ENCODE measurements at regions not wholly inside any gene's neighbourhood (a gene's known extent, or its start where the extent isn't known, plus 50 kb on each side); places are given as distances from the start of the nearest gene placed in this dataset.

DNA sequence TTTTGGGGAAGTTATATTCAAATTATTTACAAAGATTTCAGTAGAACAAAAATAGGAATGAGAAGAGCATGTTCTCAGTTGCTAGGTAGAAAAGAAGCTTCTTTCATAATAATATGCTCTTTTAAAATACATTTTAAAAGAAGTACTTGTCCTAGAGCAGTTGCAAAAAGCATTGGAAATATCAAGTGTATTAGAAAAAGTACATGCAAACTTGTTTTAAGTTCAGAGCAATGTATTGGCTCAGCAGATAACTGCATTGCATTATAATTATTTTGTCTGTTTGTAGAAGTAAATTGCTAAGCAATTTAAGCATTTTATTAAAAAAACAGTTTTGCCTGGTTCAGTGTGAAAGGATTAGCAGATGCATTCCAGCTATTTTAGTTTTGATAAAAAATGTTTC is 806.4 kb downstream of the USP25 start:
- TF ChIP-seq, protein P1, sequence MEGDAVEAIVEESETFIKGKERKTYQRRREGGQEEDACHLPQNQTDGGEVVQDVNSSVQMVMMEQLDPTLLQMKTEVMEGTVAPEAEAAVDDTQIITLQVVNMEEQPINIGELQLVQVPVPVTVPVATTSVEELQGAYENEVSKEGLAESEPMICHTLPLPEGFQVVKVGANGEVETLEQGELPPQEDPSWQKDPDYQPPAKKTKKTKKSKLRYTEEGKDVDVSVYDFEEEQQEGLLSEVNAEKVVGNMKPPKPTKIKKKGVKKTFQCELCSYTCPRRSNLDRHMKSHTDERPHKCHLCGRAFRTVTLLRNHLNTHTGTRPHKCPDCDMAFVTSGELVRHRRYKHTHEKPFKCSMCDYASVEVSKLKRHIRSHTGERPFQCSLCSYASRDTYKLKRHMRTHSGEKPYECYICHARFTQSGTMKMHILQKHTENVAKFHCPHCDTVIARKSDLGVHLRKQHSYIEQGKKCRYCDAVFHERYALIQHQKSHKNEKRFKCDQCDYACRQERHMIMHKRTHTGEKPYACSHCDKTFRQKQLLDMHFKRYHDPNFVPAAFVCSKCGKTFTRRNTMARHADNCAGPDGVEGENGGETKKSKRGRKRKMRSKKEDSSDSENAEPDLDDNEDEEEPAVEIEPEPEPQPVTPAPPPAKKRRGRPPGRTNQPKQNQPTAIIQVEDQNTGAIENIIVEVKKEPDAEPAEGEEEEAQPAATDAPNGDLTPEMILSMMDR (conservative IDR thresholded peaks at IDR 0.05; ENCODE audit: low read depth in 2 of 2) = no peak
- no peak for TF ChIP-seq EZH2phosphoT487 (IDR thresholded peaks at IDR 0.05; ENCODE audit: unreplicated experiment)
- TF ChIP-seq CREB1 (CRISPR knock-in tag; IDR thresholded peaks at IDR 0.05; ENCODE audit: low read depth) = no peak
- no peak for TF ChIP-seq EZH2 (IDR thresholded peaks at IDR 0.05; ENCODE audit: low read depth, unreplicated experiment)
- TF ChIP-seq POLR2AphosphoS5 (IDR thresholded peaks at IDR 0.05; ENCODE audit: low read depth) = no peak
- no peak for TF ChIP-seq REST (IDR thresholded peaks at IDR 0.05; ENCODE audit: unreplicated experiment)
- no peak for TF ChIP-seq JUNB (IDR thresholded peaks at IDR 0.05; ENCODE audit: unreplicated experiment)
- no peak for TF ChIP-seq NANOG (IDR thresholded peaks at IDR 0.05; ENCODE audit: borderline replicate concordance)
- no peak for TF ChIP-seq ZNF331 (CRISPR knock-in tag; IDR thresholded peaks at IDR 0.05; ENCODE audit: low read depth)

Measured in GM23338 (cell line).